ENCODE measurements at regions not wholly inside any gene's neighbourhood (a gene's known extent, or its start where the extent isn't known, plus 50 kb on each side); places are given as distances from the start of the nearest gene placed in this dataset.
"Not testable (repeated sequence)": the region's sequence is repeated elsewhere in the genome, so short reads cannot be mapped to it uniquely, and the experiment has no call there.

GRCh38 chr7:49486974-49487829, 286.2 kb upstream of the VWC2 start:
- Histone ChIP-seq H3K36me3 (ENCODE audit: control insufficient read depth, insufficient read depth, low read length) (no peaks in the 10 kb centered on the region), H3K4me3 (ENCODE audit: low read depth, low read length) (no peak overlapping the region), H3K27ac (no peak overlapping the region), H3K9ac (no peak overlapping the region), H3K79me2 (no peaks in the 10 kb centered on the region), H3K4me2 (ENCODE audit: low read length) (no peak overlapping the region), H3K9me3 (ENCODE audit: control insufficient read depth, low read length) (no peaks in the 10 kb centered on the region), H3K4me1 (no peaks in the 10 kb centered on the region), H2AFZ (no peak overlapping the region), H3K27me3 (ENCODE audit: control insufficient read depth, insufficient read depth, low read length) (no peaks in the 10 kb centered on the region)
- TF ChIP-seq CTCF (IDR thresholded peaks at IDR 0.05) = no peak

GRCh38 chr7:49487830-49488140, 285.7 kb upstream of the VWC2 start:
- Histone ChIP-seq H3K27ac (no peak overlapping the region), H3K4me2 (ENCODE audit: low read length) (no peak overlapping the region), H3K79me2 (no peaks in the 10 kb centered on the region), H2AFZ (no peak overlapping the region), H3K4me1 (no peaks in the 10 kb centered on the region), H3K9me3 (ENCODE audit: control insufficient read depth, low read length) (no peaks in the 10 kb centered on the region), H3K4me3 (ENCODE audit: low read depth, low read length) (no peak overlapping the region), H3K36me3 (ENCODE audit: control insufficient read depth, insufficient read depth, low read length) (no peaks in the 10 kb centered on the region), H3K9ac (no peak overlapping the region), H3K27me3 (ENCODE audit: control insufficient read depth, insufficient read depth, low read length) (no peaks in the 10 kb centered on the region)
- no peak for TF ChIP-seq CTCF (IDR thresholded peaks at IDR 0.05)

- Histone ChIP-seq H3K4me2 (ENCODE audit: low read length) (no peak overlapping the region), H3K79me2 (no peaks in the 10 kb centered on the region), H3K27me3 (ENCODE audit: control insufficient read depth, insufficient read depth, low read length) (no peaks in the 10 kb centered on the region), H3K9ac (no peak overlapping the region), H3K36me3 (ENCODE audit: control insufficient read depth, insufficient read depth, low read length) (no peaks in the 10 kb centered on the region), H3K27ac (no peak overlapping the region), H2AFZ (no peak overlapping the region), H3K4me1 (no peaks in the 10 kb centered on the region), H3K9me3 (ENCODE audit: control insufficient read depth, low read length) (no peaks in the 10 kb centered on the region), H3K4me3 (ENCODE audit: low read depth, low read length) (no peak overlapping the region)
- no peak for TF ChIP-seq CTCF (IDR thresholded peaks at IDR 0.05)
These were observed 284.9 kb upstream of the VWC2 start for GRCh38 chr7:49488573-49488972.

DNA sequence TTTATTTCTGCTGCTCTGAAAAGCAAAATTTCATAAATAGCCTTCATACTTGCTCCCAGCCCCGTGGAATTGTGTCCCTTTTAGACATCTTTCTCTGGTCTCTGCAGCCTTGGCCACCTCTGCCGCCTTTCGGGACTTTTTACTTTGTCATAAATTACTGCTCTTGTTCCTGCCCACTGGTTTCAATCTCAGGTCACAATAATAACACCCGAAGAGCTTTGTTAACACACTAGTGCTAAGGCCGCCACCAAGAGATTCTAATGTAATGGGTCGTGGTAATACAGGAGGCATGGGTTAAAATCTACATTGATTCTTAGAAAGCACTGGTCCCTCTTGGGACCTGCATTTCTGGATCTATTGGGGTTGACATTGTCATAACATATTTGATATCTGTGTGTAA, 276.0 kb upstream of the VWC2 start:
- Histone ChIP-seq H3K4me1 (no peaks in the 10 kb centered on the region), H3K9ac (no peak overlapping the region)
- no peak for TF ChIP-seq CTCF (IDR thresholded peaks at IDR 0.05)

DNA sequence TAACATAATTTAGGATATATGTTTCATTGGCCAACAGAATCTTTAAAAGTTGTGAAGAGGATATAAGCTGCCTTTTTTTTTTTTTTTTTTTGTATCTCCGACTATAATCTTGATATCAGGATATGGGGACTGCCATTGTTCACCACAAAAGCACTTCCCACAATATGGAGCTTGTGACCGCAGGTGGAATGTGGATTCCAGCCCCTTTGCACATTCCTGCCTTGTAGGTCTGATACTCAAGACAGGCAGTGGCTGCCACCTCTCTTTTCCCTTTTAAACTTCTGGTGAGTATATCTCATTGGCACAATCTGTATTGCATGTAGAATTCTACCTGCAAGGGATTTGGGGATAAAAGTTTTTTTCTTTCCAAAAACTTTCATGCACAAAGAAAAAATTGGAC, 272.7 kb upstream of the VWC2 start:
- TF ChIP-seq CTCF (IDR thresholded peaks at IDR 0.05) = no peak

More for the DNA sequence above, 276.0 kb upstream of the VWC2 start:
- Histone ChIP-seq H2AFZ (no peak overlapping the region), H3K4me3 (ENCODE audit: low read depth, low read length) (no peak overlapping the region), H3K4me2 (ENCODE audit: low read length) (no peak overlapping the region), H3K9me3 (ENCODE audit: control insufficient read depth, low read length) (no peaks in the 10 kb centered on the region), H3K27me3 (ENCODE audit: control insufficient read depth, insufficient read depth, low read length) (no peaks in the 10 kb centered on the region), H3K36me3 (ENCODE audit: control insufficient read depth, insufficient read depth, low read length) (no peaks in the 10 kb centered on the region), H3K79me2 (no peaks in the 10 kb centered on the region), H3K27ac (no peak overlapping the region)

DNA sequence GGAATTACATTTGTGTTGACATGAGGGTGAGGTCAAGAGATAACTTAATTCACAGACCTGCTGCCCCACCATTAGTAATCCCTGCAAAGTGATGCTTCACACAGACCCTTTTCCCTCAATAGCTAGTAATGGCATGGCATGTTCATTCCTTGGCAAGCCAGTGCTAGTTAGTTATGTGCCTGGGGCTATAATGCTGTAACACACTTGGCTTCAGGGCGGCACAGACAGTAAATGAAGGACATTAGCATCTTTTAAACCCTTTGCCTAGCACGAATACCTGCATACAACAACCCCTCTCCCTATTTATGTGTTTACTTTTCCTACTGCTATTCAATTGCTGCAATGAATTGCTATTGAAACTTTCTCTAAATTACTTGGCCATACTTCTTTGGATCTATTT, 266.2 kb upstream of the VWC2 start:
- not testable (repeated sequence) for H3K27me3 ChIP-seq (ENCODE audit: control insufficient read depth, insufficient read depth, low read length)

More for the DNA sequence above, 272.7 kb upstream of the VWC2 start:
- Histone ChIP-seq H3K4me3 (ENCODE audit: low read depth, low read length) (no peak overlapping the region), H3K36me3 (ENCODE audit: control insufficient read depth, insufficient read depth, low read length) (no peaks in the 10 kb centered on the region), H3K27me3 (ENCODE audit: control insufficient read depth, insufficient read depth, low read length) (no peaks in the 10 kb centered on the region), H3K27ac (no peak overlapping the region), H3K9me3 (ENCODE audit: control insufficient read depth, low read length) (no peaks in the 10 kb centered on the region), H3K4me2 (ENCODE audit: low read length) (no peak overlapping the region), H3K9ac (no peak overlapping the region), H3K4me1 (no peaks in the 10 kb centered on the region), H2AFZ (no peak overlapping the region), H3K79me2 (no peaks in the 10 kb centered on the region)

More for the DNA sequence above, 266.2 kb upstream of the VWC2 start:
- not testable (repeated sequence) for H3K4me2 ChIP-seq (ENCODE audit: low read length); H3K36me3 ChIP-seq (ENCODE audit: control insufficient read depth, insufficient read depth, low read length); H3K27ac ChIP-seq; H3K9ac ChIP-seq; H3K4me1 ChIP-seq; H3K79me2 ChIP-seq; H2AFZ ChIP-seq; H3K4me3 ChIP-seq (ENCODE audit: low read depth, low read length); H3K9me3 ChIP-seq (ENCODE audit: control insufficient read depth, low read length)
